GM18907 (cell line): ENCODE measurements at regions not wholly inside any gene's neighbourhood (a gene's known extent, or its start where the extent isn't known, plus 50 kb on each side); places are given as distances from the start of the nearest gene placed in this dataset.
"Not testable (repeated sequence)": the region's sequence is repeated elsewhere in the genome, so short reads cannot be mapped to it uniquely, and the experiment has no call there.

ENCODE experiments used
- ATAC-seq: cut with Tn5 transposase; IDR thresholded peaks from one replicate; pipeline ENCODE4 v1.9.1; 2021; ENCODE audit warnings: mild to moderate bottlenecking, moderate library complexity; ENCODE audit not compliant: unreplicated experiment

- no peak for ATAC-seq
Observed at GRCh38 chr12:31822761-31823160, 93.9 kb upstream of the AMN1 start.

- no peak for ATAC-seq
Observed at GRCh38 chr12:31821484-31821883, 92.7 kb upstream of the AMN1 start.

DNA sequence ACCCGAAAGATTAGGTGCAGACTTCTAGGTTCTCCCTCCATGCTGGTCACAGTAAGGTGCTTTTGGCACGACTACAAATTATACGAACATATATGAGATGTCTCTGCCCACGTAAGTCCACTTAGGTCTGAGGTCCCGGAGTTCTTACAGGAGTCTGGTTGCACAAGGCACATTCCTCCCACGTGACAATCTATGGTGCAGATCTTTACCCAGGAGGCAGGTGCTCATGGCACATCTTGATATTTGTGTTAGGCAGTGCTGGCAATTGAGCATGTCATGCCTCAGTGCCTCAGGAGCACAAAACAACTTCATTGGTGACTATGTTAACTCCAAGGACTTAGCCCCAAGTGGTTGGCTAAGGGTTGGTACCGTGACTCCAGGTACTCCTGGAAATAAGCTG, 92.0 kb upstream of the AMN1 start:
- no peak for ATAC-seq

GRCh38 chr12:31819427-31819826, 90.6 kb upstream of the AMN1 start:
- no peak for ATAC-seq

GRCh38 chr12:31818623-31819268, 89.9 kb upstream of the AMN1 start:
- ATAC-seq: no peak

- no peak for ATAC-seq
Observed at GRCh38 chr12:31817120-31817519, 88.3 kb upstream of the AMN1 start.

GRCh38 chr12:31815096-31815495, 86.3 kb upstream of the AMN1 start:
- no peak for ATAC-seq

GRCh38 chr12:31813305-31813704, 84.5 kb upstream of the AMN1 start:
- no peak for ATAC-seq

- no peak for ATAC-seq
Observed at GRCh38 chr12:31807773-31808097, 78.9 kb upstream of the AMN1 start.

DNA sequence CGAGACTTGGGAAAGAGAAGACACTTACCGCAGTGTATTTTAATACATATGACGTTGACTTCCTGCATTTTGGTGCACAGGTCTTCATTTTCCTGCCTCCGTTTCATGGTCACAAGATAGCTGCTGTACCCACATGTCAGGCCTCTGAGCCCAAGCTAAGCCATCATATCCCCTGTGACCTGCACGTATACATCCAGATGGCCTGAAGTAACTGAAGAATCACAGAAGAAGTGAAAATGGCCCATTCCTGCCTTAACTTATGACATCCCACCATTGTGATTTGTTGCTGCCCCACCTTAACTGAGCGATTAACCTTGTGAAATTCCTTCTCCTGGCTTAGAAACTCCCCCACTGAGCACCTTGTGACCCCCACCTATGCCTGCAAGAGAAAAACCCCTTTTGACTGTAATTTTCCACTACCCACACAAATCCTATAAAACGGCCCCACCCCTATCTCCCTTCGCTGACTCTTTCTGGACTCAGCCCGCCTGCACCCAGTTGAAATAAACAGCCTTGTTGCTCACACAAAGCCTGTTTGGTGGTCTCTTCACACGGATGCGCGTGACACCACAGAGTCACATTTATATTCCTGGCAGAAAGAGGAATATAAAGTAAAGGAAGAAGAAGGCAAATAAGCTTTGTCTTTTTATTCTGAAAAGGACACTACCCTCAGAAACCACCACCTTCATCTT, 78.4 kb upstream of the AMN1 start:
- not testable (repeated sequence) for ATAC-seq

DNA sequence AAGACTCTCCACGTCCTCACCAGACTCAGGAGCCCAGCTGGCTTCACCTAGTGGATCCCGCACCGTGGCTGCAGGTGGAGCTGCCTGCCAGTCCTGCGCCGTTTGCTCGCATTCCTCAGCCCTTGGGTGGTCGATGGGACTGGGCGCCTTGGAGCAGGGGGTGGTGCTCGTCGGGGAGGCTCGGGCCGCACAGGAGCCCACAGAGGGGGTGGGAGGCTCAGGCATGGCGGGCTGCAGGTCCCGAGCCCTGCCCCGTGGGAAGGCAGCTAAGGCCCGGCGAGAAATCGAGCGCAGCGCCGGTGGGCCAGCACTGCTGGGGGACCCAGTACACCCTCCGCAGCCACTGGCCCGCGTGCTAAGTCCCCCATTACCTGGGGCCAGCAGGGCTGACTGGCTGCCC, 76.9 kb upstream of the AMN1 start:
- ATAC-seq: not testable (repeated sequence)

DNA sequence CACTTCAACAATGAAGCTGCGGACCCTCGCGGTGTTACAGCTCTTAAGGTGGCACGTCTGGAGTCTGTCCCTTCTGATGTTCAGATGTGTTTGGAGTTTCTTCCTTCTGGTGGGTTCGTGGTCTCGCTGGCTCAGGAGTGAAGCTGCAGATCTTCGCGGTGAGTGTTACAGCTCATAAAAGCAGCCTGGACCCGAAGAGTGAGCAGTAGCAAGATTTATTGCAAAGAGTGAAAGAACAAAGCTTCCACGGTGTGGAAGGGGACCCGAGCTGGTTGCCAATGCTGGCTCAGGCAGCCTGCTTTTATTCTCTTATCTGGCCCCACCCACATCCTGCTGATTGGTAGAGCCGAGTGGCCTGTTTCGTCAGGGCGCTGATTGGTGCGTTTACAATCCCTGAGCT, 75.9 kb upstream of the AMN1 start:
- not testable (repeated sequence) for ATAC-seq

GRCh38 chr12:31804185-31804504, 75.3 kb upstream of the AMN1 start:
- no peak for ATAC-seq

DNA sequence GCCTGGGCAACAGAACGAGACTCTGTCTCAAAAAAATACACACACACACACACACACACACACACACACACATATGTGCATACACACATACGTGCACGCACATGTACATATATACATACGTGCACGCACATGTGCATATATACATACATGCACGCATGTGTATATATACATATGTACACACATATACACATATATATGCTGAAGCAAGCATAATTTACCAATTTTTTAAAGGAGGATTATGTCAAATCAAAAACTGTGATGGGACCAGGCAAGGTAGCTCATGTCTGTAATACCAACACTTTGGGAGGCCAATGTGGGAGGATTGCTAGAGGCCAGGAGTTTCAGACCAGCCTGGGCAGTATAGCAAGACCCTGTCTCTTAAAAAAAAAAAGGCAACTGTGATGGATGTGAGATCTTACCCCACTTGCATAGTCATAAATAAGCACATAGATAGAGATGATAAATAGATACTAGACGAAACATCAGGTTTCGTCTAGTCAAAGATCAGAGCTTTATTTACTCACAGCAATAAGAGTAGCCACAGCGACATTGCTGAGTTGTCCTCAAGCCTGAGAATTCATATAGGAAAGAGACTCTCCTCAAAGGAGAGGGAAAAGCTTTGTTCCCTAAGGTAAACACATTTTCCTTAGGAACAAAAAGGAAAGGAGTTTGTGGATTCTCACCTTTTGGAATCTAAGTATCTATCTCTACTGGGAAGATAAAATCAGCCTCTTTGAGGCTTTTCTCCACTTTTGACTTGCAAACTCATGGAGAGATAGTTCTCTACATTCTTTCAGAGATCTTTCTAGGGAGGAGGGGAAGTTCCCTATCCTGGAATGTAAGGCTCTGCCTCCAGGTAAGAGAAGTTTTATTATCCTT, 74.7 kb upstream of the AMN1 start:
- no peak for ATAC-seq

GRCh38 chr12:31801872-31802271, 73.1 kb upstream of the AMN1 start:
- ATAC-seq: no peak

GRCh38 chr12:31797230-31797872, 68.5 kb upstream of the AMN1 start:
- no peak for ATAC-seq

GRCh38 chr12:31796270-31796951, 67.6 kb upstream of the AMN1 start:
- no peak for ATAC-seq

DNA sequence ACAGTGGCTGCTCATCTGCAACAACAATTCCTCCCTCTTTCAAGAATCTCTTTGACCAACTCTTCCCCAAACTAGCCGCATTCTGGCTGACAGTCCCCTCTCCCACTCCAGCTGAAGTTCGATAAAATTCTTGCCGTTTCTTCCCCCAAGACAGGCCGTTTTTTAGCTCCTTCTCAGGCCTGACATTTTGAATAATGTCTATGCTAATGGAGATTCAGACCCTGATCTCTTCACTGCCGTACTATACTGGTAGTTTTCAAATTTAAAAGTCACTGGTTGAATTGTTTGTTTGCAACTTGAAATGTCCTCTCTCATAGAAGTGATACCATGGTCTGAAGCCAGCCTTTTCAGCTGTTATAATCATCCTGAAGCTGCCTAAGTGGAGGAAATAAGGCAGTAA, 65.9 kb upstream of the AMN1 start:
- ATAC-seq: no peak

DNA sequence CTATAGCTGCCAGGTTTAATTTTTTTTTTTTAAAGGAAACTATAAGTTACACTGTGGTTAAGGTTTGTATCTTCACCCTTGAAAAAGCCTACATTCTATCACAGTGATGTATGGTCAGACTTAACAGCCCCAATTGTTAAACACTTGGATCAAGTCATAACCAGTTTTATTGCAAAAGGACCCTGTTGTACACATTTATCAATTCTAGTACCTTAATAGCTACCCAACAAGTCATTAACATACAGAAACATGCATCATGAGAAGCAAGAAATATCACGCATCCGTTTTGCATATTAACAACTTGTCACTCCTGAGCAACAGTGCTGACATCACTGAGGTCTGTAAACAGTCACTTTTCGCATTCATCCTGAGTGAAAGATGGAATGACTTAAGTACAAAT, 62.4 kb upstream of the AMN1 start:
- ATAC-seq: not testable (repeated sequence)

DNA sequence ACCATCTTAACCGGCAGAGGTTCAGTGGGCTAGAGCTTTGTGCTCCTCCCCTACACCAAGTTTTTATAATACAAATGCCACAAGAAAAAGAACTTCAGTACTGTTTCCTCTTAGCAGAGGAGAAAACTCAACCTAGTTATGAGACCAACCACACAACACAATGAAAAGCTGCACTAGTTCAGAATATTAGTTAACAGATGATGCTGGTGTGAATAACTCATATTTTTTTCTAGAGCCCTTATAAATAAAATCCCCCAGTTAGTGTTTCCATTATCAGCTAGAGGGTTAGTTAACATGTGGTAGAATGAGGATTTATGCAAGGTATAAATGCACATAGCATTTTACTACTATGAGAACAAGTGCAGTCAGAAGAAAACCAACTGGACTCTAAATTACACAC, 61.9 kb upstream of the AMN1 start:
- no peak for ATAC-seq

DNA sequence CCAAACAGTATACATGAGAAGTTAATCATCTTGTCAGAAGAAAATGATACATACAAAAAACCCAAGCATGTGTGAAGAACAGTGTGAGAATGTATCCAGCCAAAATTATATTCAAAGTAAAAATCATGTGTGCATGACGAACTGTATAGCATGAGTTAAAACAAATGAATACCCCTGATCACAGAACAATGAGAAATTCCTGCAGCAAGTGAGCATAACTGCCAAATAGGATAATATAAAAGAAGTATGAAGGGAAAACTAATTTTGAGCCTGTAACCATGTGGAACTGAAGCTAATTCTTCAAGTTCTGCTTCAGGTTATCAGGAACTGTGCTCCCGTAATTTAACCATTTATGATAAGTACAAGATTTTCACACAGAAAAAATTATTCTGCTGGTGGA, 56.5 kb upstream of the AMN1 start:
- ATAC-seq: no peak
